GM10266 (cell line): ENCODE measurements at regions not wholly inside any gene's neighbourhood (a gene's known extent, or its start where the extent isn't known, plus 50 kb on each side); places are given as distances from the start of the nearest gene placed in this dataset.

Experiments used
- DNase-seq: peaks from one replicate; pipeline ENCODE4 v3.0.0; 2012; ENCODE audit errors: extremely low spot score
- TF ChIP-seq, protein P1 (sequence below): IDR thresholded peaks from 2 replicates; pipeline ENCODE4 v1.5.1; 2012; ENCODE audit warnings: mild to moderate bottlenecking, low read depth; ENCODE audit not compliant: control insufficient read depth, insufficient read depth; ENCODE audit errors: missing control alignments

- TF ChIP-seq, protein P1, sequence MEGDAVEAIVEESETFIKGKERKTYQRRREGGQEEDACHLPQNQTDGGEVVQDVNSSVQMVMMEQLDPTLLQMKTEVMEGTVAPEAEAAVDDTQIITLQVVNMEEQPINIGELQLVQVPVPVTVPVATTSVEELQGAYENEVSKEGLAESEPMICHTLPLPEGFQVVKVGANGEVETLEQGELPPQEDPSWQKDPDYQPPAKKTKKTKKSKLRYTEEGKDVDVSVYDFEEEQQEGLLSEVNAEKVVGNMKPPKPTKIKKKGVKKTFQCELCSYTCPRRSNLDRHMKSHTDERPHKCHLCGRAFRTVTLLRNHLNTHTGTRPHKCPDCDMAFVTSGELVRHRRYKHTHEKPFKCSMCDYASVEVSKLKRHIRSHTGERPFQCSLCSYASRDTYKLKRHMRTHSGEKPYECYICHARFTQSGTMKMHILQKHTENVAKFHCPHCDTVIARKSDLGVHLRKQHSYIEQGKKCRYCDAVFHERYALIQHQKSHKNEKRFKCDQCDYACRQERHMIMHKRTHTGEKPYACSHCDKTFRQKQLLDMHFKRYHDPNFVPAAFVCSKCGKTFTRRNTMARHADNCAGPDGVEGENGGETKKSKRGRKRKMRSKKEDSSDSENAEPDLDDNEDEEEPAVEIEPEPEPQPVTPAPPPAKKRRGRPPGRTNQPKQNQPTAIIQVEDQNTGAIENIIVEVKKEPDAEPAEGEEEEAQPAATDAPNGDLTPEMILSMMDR, result no peak
- no peak for DNase-seq
These were observed 124.8 kb downstream of the DRD1 start for GRCh38 chr5:175319199-175319598.

DNA sequence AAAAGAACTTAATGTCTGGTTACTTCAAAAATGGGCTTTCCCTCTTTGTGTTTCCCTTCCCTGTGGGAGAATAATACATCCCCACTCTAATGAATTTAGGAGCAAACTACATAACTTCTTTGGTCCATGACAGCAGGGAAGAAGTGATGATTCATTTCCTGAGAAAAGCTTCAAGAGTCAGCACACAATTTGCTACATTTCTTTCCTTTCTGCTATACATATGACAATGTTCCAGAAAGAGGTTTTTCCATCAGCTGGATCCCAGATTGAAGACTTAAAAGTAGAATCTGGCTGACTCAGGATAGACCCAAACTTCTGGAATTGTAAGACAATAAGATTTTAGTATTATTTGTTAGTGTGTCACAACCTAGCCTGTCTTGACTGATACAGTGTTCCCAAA is 126.1 kb downstream of the DRD1 start:
- no peak for DNase-seq
- TF ChIP-seq, protein P1, result no peak

GRCh38 chr5:175309218-175309810 is 134.7 kb downstream of the DRD1 start:
- DNase-seq, result no peak
- TF ChIP-seq, protein P1, result no peak

GRCh38 chr5:175308701-175309100 is 135.3 kb downstream of the DRD1 start:
- no peak for DNase-seq
- TF ChIP-seq, protein P1, result no peak

DNA sequence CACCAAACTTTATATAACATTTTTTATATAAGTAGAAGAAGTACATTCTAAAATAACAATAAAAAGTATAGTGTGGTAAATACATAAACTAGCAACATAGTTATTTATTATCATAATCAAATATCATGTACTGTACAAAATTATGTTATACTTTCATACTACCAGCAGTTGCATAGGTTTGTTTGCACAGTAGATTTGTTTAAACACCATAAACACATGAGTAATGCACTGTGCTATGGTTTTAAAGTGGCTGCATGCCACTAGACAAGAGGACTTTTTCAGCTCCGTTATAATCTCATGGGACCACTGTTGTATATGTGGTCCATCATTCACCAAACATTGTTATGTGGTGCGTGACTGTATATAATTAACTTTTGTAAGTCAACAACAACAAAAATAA is 137.6 kb downstream of the DRD1 start:
- DNase-seq, result no peak
- TF ChIP-seq, protein P1, result no peak

DNA sequence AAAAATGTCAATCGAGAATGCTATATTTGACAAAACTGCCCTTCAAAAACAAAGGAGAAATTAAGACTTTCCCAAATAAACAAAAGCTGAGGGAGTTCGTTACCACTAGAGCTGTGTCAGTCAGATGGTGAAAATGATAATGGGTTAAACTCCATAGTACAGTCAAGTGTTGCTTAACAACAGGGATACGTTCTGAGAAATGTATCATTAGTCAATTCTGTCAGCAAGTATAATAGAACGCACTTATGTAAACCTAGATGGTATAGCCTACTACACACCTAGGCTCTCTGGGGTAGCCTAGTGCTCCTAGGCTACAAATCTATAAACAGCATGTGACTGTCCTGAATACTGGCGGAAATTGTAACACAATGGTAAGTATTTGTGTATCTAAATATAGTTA is 138.7 kb downstream of the DRD1 start:
- TF ChIP-seq, protein P1, result no peak
- DNase-seq, result no peak

- TF ChIP-seq, protein P1, result no peak
- DNase-seq, result no peak
These were observed 153.6 kb downstream of the DRD1 start for GRCh38 chr5:175290379-175290778.
